ENCODE measurements at regions not wholly inside any gene's neighbourhood (a gene's known extent, or its start where the extent isn't known, plus 50 kb on each side); places are given as distances from the start of the nearest gene placed in this dataset.

- no peak for TF ChIP-seq CTCF (IDR thresholded peaks at IDR 0.05)
- no peak for TF ChIP-seq EP300 (IDR thresholded peaks at IDR 0.05)
- no peak for TF ChIP-seq POLR2AphosphoS5 (IDR thresholded peaks at IDR 0.05)
These were observed 242.4 kb downstream of the LURAP1L start for GRCh38 chr9:13017260-13017659.
